GM18520 (cell line): ENCODE measurements at regions not wholly inside any gene's neighbourhood (a gene's known extent, or its start where the extent isn't known, plus 50 kb on each side); places are given as distances from the start of the nearest gene placed in this dataset.
"Not testable (repeated sequence)": the region's sequence is repeated elsewhere in the genome, so short reads cannot be mapped to it uniquely, and the experiment has no call there.

Experiments used
- ATAC-seq: cut with Tn5 transposase; IDR thresholded peaks from one replicate; pipeline ENCODE4 v1.9.1; 2021; ENCODE audit not compliant: unreplicated experiment

DNA sequence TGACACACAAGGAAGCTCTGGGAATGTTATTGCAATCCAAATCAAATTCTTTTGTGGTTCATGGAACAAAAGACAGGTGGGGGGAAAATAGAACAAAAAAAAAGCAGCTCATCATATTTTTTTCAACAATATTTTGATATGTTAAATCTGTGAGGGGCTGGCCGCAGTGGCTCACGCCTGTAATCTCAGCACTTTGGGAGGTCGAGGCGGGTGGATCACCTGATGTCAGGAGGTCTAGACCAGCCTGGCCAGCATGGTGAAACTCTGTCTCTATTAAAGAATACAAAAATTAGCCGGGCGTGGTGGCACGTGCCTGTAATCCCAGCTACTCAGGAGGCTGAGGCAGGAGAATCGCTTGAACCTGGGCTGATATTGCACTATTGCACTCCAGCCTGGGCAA, 279.4 kb upstream of the SPAG17 start:
- not testable (repeated sequence) for ATAC-seq

DNA sequence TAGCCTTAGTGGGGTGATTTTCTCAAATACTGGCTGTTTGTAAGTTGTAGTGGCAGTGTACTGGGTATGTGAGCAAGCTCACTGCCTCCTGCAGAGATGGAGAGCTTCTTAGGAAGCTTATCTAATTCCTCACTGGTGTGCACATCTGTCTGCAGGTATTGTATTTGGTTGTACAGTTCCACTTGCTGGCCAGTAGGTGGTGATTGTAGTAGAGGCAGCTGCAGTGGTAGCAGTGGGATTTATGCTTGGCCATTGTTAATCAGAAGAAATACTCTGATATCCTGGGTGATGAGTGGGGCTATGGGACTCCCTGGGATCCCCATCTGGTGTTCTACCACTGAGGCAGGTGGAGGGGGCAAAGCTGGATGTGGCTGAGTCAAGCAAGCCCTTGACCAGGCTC, 276.1 kb upstream of the SPAG17 start:
- ATAC-seq = no peak

DNA sequence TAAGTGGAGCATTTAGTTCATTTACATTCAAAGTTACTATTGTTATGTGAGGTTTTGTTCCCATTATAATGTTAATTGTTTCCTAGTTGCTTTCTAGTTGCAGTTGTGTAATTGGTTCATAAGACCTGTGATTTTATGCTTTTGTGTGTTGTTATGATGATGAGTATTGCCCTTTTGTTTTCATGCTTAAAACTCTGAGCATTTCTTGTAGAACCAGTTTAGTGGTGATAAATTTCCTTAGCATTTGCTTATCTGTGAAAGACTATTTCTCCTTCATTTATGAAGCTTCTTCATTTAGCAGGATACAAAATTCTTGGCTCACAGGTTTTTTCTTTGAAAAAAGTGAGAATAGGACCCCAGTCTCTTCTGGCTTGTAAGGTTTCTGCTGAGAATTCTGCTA, 274.8 kb upstream of the SPAG17 start:
- no peak for ATAC-seq

DNA sequence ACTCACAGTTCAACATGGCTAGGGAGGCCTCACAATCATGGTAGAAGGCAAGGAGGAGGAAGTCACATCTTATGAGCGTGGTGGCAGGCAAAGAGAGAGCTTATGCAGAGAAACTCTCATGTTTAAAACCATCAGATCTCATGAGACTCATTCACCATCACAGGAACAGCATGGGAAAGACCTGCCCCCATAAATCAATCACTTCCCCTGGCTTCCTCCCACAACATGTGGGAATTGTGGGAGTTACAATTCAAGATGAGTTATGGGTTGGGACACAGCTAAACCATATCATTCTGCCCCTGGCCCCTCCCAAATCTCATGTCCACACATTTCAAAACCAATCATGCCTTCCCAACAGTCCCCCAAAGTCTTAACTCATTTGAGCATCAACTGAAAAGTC, 268.8 kb upstream of the SPAG17 start:
- ATAC-seq = not testable (repeated sequence)

DNA sequence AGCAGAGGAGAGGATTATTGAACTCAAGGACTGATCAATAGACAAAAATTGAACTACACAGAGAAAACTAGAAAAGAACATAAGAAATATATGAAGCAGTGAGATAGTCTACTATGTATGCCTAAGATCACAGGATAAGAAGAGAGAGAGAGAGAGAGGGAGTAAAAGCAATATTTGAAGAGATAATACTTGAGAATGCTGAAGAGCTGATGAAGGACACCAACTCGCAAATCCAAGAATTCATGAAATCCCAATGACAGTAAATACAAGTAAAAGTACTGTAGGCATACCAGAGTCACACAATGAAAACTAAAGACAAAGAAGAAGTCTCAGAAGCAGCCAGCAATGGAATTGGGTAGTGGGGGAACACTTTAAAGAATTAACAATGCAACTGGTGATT, 260.1 kb upstream of the SPAG17 start:
- ATAC-seq = no peak

DNA sequence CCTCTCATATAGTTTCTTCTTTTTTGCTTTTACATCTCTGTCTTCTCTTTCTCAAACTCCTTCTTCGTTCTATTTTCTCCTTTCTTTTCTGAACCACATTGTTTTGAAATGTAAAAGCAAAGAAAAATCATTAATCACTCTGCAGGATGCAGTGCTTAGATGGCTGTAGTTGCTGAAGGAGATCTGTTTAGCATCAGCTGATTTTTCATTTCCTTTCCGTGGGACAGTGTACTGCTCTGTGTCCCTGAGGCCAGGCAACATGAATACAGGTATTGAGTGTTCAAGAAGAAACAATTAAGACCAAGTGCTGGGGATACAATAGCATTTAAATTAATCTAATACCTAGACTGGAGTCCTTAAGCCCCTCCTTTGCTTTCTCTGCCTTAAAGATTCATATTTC, 257.2 kb upstream of the SPAG17 start:
- ATAC-seq = no peak

DNA sequence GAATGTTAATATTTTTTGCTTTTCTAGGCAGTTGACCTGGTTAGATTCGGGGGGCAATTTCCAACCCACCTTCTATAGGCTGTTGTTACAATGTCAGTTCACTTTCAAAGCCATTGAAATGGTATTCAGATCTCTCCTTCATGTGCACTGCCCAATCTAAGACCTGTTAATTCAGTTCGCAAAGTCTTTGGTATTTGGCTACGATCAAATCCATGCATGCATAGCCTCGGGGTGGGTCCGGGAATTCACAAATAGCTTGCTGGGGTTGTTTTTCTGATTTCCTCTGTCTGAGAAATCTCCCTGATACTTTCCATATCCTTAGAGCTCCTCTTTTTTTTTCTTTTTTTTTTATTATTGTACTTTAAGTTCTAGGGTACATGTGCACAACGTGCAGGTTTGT, 252.6 kb upstream of the SPAG17 start:
- ATAC-seq = no peak

DNA sequence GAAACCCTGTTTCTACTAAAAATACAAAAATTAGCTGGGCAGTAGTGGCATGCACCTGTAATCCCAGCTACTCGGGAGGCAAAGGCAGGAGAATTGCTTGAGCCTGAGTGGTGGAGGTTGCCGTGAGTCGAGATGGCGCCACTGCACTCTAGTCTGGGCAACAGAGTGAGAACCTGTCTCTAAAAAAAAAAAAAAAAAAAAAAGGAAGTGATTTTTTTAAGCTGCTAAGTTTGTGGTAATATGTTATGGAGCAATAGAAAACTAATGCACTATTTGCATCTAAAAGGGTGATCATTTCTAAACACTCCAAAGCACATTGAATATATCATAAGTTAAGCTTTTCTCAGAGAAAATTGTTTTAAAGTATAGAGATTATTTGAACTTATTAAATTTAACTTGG, 244.8 kb upstream of the SPAG17 start:
- ATAC-seq = no peak

DNA sequence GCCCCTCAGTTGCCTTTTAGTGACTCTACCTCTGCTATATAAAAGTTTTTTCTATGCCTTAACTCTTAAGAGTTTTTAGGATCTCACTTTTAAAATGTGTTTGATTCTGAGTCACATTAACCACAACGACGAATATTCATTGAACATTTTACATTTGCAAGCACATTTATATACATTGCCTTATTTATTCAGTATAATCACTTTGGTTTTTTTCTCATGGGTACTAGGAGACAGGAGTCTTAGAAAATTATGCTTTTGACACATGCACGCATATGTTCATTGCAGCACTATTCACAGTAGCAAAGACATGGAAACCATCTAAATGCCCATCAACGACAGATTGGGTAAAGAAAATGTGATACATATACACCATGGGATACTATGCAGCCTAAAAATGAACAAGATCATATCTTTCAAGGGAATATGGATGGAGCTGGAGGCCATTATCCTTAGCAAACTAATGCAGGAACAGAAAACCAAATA, 236.9 kb upstream of the SPAG17 start:
- ATAC-seq = no peak

DNA sequence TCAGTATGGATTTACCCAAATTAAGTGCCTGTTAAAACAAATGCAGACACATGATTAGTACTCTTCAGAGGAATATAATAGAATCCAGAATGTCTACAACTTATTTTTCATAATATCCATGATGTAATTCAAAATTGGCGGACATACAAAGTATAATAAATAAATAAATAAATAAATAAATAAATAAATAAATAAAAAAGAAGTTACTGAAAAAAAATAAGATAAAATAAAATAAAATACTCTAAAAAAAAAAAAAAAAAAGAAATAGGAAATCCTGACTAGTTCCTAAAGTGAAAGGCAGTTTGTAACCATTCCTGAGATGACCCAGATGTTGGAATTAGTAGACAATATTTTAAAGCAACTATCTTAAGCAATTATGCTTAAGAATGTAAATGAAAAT, 219.0 kb upstream of the SPAG17 start:
- no peak for ATAC-seq

DNA sequence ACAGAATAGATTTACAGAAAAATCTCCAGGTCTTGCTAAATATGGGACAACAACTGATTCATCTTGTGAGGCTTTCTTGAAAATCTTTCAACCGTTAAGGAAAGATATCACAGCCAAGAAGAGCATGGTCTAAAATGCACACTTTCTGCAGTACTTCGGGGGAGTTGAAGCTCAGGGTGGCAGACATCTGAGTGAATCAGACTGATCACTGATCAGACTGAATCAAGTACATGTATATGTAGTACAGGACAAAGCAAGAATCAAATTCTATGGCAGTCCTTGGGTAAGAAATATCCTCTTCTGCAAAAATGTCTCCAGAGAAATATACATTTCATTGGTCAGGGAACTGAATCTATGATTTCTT, 212.4 kb upstream of the SPAG17 start:
- no peak for ATAC-seq

DNA sequence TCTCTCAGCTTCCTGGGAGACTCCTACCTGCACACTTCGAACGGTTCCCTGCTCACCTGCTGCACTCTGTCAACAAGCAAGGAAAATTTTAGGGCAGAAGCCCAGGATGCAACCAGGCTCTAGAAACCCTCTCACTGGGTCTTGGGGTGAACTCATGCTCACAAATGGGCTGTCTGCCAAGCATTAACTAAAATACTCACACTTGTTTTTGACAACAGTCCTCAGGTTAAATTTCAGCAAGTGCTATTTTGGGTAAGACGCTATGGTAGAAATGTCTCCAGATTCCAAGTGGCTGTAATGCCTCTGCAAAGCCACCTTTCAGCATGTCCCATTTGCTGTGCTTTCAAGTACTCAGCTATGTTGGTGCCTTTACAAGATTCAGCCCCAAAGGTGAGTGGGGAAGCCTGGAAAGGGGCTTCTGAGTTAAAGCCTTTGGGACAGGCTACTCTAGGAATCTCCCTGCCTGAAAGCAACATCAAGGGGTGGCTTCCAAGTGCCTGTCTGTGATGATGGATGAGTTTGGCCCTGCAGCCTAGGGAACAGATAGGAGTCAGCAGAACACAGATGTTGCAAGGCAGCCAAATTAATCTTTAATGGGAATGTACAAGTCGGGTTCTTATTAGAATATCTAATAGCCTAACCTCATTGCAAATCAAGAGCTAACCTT, 211.9 kb upstream of the SPAG17 start:
- no peak for ATAC-seq

DNA sequence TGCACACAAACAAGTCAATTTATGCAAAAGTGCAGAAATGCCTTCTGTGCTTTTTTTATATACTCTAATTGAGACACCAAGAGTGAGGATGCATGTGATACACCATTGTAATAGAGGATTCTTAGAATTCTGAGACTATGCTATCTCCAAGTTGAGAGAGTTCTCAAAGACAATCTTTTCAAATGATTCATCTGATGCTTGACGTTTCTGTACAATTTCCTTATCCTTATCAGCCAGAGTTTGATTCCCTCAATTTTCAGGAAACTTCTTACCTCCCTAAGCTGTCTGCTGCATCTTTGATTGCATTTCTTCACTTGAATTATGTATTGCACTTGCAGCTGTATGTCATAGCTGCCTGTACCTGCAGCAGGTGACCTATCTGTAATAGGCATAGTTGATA, 211.3 kb upstream of the SPAG17 start:
- no peak for ATAC-seq

DNA sequence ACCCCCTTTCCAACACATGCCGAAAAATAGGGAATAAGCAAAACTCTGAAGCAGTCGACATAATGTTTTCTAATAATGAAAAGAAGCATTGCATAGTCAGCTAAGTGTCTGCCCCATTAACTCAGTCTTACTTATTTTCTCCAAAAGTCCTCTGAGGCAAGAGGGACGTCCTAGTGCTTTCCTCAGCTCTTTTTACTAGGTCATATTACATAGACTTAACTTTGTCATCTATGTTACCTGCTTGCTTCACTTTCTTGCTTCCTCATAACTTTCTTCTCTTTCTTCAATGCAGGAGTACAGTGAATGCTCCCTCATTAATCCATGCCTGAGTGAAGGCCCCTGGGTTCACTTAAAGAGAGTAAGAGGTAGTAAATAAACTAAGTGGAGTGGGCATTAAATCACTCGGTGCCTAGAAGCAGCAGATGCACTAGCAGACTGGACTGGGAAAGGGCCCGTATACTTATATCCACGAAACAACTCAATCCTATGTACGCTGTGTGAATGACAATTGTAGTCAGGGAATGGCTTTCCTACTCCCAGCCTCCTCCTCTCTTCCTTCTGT, 210.5 kb upstream of the SPAG17 start:
- no peak for ATAC-seq

DNA sequence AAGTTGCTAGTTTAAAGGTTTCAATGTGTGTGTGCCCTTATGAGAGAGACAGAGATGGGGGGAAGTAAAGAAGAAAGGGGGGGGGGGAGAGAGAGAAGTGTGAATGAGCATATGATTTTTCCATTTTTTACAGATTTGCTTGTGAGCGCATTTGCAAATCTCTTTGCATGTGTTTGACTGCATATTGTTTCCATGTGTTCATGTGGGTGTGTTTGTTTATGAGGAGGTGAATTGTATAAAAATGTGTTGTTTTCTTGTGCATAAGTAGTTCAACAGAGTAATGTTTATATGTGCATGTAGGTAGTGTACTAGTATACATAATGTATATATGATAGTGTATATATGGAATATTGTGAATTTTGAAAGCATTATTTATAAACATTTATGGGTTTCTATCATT, 205.9 kb upstream of the SPAG17 start:
- no peak for ATAC-seq

DNA sequence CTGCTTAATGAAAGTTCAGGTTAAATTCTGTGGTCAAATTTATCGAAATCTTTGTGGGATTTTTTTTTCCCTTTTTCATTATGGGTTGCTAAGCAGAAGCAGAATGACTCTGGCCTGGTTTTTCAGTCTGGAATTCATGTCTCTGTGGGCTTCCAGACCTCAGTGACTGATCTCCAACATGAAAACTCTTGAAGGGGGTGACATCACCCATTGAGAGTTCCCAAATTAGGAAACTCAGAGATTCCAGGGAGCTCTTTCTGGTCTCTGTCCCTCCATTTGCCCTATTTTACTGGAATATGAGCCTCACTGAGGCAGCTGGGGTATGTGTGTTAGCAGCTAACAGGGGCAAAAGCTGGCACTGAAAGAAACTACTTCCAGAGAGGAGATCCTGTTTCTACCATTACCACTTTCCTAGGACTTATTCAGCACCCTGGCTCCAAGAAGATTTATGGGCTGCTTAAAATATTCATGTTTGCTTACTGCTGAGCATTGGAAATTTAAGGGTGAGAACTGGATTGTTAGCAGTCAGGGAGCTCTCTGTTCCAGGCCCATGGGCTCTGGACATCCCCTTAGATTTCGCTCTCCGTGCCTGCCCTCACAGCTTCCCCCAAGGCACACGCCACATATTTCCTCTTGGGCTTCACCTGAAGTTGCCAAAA, 203.4 kb upstream of the SPAG17 start:
- no peak for ATAC-seq

DNA sequence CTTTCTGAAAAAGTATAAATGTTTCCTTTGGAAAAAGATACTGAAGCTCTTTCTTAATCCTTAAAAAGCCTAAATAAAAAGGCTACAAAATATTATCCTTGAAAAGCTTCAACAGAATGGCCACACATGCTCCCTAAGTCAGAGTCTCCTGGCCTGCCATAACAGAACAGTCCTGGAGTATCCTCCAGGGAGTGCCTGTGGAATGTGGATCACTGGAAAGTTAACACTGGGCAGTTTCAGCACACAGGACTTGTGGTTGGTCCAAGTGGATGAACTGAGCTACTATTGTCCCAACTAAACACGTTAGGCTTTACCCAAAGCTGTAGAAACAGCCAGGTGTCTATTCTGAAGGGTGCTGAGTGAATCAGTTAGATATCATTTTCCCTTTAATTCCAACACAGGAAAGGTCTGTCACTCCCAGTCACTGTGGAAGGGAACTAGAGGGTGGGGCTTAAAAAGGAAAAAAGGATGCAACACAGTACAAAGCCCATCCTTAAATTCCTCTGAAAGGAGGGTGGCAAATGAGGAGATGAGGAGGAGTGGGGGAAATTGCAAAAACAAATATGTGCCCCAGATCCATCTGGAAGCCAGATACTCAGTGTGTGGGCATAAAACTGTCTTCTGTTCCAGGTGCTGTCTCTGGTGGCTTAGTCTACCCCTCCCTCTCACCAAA, 196.3 kb upstream of the SPAG17 start:
- no peak for ATAC-seq

DNA sequence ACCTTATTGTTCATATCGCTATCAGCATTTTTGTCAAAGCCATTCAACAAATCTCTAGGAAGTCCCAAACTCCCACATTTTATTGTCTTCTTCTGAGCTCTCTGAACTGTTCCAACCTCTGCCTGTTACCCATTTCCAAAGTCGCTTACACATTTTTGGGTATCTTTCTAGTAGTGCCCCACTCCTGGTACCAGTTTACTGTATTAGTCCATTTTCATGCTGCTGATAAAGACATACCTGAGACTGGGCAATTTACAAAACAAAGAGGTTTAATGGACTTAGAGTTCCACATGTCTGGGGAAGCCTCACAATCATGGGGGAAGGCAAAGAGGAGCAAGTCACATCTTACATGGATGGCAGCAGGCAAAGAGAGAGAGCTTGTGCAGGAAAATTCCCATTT, 192.2 kb upstream of the SPAG17 start:
- not testable (repeated sequence) for ATAC-seq

DNA sequence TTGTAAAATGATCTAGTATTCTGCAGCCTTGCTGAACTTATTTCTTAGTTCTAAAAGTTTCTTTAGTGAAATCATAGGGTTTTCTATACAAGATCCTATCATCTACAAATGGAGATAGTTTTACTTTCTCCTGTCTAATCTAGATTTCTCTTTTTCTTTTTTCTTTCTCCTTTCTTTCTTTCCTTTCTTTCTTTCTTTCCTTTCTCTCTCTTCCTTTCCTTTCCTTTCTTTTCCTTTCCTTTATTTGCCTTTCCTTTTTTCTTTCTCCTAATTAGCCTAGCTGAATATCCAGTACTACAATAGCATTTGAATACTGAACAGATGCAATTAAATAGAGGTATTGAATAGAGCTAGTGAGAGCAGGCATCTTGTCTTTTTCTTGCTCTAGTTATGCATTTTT, 186.6 kb upstream of the SPAG17 start:
- ATAC-seq = no peak

DNA sequence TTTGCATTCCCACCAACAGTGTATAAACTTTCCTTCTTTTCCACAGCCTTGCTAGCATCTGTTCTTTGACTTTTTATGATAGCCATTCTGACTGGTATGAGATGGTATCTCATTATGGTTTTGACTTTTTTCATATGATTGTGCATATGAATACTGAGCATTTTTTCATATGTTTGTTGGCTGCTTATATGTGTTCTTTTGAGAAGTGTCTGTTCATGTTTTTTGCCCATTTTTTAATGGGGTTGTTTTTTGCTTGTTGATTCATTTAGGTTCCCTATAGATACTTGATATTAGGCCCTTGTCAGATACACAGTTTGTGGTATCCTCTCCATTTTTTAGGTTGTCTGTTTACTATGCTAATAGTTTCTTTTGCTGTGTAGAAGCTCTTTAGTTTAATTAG, 185.8 kb upstream of the SPAG17 start:
- ATAC-seq = no peak

DNA sequence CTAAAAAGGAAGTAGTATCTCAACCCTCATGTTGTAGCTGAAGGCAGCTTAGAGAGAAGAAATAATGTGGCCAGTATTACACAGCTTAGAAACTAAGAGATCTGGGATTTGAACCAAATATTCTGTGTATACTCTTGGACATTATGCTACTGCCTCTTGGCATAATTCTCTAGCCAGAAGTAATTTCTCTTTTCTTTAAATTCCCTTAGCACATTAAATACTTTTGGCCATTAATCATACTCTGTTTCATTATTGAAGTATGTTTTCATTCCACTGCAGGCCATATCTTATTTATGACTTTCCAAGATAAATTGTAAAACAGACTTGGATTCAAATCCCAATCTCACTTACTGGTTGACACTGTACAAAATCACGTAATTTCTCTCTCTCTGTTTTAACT, 181.3 kb upstream of the SPAG17 start:
- ATAC-seq = no peak

DNA sequence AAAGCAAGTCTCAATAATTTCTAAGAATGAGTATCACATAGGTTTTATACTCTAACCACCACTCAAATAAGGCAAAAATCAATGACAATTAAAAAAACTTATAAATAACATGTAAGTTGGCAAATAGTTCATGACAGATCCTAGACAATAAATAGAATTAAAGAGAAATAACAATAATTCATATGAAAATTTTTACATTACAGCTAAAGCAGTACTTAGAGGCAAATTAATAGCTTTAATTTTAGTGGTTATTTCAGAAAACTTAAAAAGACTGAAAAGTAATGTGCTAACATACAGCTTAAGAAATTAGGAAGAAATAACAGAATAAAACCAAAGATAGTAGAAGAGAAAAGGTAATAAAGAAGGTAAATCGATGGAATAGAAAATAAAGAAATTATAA, 179.9 kb upstream of the SPAG17 start:
- ATAC-seq = no peak
